Brain microvascular endothelial cell (primary cell): ENCODE measurements at regions not wholly inside any gene's neighbourhood (a gene's known extent, or its start where the extent isn't known, plus 50 kb on each side); places are given as distances from the start of the nearest gene placed in this dataset.
A peak's percentile ranks its signal among the peaks of the same experiment; 100 is the strongest.

Experiments
- DNase-seq: peaks from one replicate; pipeline ENCODE4 v3.0.0-alpha.2; 2020
- H3K27ac ChIP-seq: fragments of 250-450 bp; sonication (Bioruptor Pico); 2 replicates; pipeline ENCODE4 v1.5.1; 2020; ENCODE audit warnings: mild to moderate bottlenecking, moderate library complexity
- H3K27me3 ChIP-seq: fragments of 250-450 bp; sonication (Bioruptor Pico); replicated peaks from 2 replicates; pipeline ENCODE4 v1.5.1; 2020; ENCODE audit warnings: mild to moderate bottlenecking
- H3K36me3 ChIP-seq: fragments of 250-450 bp; sonication (Bioruptor Pico); replicated peaks from 2 replicates; pipeline ENCODE4 v1.5.1; 2020; ENCODE audit warnings: mild to moderate bottlenecking
- H3K4me3 ChIP-seq: 2 replicates; pipeline ENCODE4 v1.5.1; 2011; ENCODE audit warnings: low read depth, mild to moderate bottlenecking, control low read depth, low read length, moderate library complexity
- in situ Hi-C: cut with HindIII; loops from 2 replicates; pipeline ENCODE4 v1.10.0; 2017; ENCODE audit warnings: low sequenced_read_pairs, low pct_ligation_motif_present
- TF ChIP-seq, protein P1 (sequence below): IDR thresholded peaks from 2 replicates; pipeline ENCODE4 v1.5.1; 2011; ENCODE audit warnings: low read depth, mild to moderate bottlenecking, moderate library complexity, low read length, control low read depth, inconsistent platforms; ENCODE audit errors: missing control alignments

DNA sequence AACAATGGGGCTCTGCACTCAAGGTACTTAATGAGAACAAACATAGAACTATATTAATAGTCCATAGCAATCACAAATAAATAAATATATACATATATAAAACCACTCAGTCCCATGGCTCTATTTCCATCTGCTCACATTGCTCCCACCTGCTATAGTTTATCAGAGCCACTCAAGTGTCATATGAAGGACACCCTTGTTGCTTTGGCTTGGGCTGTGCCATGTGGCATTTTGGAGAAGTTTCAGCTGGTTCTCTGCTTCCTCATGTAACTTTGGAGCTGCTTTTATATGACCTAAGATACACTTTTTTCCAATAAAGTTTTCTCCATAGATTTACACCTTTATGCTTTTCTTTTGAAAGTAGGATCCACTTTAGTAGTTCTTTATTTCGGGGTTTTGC, 126.4 kb downstream of the KCNJ2 start:
- no peak for DNase-seq
- H3K36me3 ChIP-seq, result no peaks in the 10 kb centered on the region
- in situ Hi-C loops, result no loop called here
- TF ChIP-seq, protein P1, sequence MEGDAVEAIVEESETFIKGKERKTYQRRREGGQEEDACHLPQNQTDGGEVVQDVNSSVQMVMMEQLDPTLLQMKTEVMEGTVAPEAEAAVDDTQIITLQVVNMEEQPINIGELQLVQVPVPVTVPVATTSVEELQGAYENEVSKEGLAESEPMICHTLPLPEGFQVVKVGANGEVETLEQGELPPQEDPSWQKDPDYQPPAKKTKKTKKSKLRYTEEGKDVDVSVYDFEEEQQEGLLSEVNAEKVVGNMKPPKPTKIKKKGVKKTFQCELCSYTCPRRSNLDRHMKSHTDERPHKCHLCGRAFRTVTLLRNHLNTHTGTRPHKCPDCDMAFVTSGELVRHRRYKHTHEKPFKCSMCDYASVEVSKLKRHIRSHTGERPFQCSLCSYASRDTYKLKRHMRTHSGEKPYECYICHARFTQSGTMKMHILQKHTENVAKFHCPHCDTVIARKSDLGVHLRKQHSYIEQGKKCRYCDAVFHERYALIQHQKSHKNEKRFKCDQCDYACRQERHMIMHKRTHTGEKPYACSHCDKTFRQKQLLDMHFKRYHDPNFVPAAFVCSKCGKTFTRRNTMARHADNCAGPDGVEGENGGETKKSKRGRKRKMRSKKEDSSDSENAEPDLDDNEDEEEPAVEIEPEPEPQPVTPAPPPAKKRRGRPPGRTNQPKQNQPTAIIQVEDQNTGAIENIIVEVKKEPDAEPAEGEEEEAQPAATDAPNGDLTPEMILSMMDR, result no peak
- H3K27ac ChIP-seq, result no peak overlapping the region
- no peaks in the 10 kb centered on the region for H3K27me3 ChIP-seq
- no peak overlapping the region for H3K4me3 ChIP-seq

GRCh38 chr17:70296456-70296855, 127.1 kb downstream of the KCNJ2 start:
- no peak for DNase-seq
- no peaks in the 10 kb centered on the region for H3K27me3 ChIP-seq
- H3K27ac ChIP-seq, result no peak overlapping the region
- H3K4me3 ChIP-seq, result no peak overlapping the region
- TF ChIP-seq, protein P1, result no peak
- in situ Hi-C loops, result no loop called here
- H3K36me3 ChIP-seq, result no peaks in the 10 kb centered on the region

DNA sequence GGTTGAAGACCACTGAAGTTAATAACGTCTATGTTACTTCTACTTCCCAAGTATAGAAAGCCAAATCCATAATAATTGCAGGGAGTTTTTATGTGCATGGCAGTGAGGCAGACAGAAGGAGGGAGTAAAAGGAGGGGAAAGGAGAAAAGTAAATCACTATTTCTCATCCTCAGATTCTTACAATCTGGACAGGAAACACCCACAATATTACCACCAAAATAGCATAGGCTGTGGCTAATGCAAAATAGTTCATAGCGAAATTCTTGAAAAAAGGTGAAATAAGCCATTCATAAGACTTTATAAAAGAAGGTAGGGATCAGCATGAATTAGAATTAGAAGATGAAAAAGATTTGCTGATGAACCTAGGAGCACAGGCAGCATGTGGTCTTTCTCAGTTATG, 128.1 kb downstream of the KCNJ2 start:
- Histone ChIP-seq H3K4me3 (no peak overlapping the region), H3K27me3 (no peaks in the 10 kb centered on the region), H3K36me3 (no peaks in the 10 kb centered on the region), H3K27ac (no peak overlapping the region)
- TF ChIP-seq, protein P1, result no peak
- in situ Hi-C loops, result no loop called here
- DNase-seq, result no peak

DNA sequence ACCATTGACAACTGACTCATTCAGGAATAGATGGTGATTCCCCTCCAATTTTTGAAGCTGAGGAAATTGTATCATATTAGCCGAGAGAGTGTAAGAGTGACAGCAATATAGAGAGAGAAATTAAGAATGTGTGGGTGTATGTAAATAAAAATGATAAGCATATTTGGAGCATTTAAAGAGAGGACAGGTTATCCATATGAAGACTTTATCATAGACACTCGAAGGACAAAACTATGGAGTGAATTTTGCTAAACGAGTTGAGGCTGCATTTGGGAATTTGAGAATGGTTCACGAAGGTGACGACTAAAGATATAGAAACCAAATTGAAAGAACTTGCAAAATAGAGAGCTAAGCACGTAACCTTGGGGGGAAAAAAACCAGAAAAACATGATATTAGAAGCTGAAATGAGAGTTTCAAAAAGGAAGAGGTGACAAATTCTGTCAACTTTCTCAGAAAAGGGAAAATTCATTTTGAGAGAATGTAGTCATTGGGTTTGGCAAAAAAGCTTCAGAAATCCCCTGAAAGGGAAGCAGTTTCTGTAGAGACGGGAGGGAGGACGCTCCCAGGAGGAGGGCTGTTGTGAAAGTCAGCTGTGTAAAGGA, 129.7 kb downstream of the KCNJ2 start:
- H3K36me3 ChIP-seq, result no peaks in the 10 kb centered on the region
- no peaks in the 10 kb centered on the region for H3K27me3 ChIP-seq
- DNase-seq, result no peak
- H3K27ac ChIP-seq, result no peak overlapping the region
- H3K4me3 ChIP-seq, result no peak overlapping the region
- TF ChIP-seq, protein P1, result no peak
- in situ Hi-C loops, result no loop called here

DNA sequence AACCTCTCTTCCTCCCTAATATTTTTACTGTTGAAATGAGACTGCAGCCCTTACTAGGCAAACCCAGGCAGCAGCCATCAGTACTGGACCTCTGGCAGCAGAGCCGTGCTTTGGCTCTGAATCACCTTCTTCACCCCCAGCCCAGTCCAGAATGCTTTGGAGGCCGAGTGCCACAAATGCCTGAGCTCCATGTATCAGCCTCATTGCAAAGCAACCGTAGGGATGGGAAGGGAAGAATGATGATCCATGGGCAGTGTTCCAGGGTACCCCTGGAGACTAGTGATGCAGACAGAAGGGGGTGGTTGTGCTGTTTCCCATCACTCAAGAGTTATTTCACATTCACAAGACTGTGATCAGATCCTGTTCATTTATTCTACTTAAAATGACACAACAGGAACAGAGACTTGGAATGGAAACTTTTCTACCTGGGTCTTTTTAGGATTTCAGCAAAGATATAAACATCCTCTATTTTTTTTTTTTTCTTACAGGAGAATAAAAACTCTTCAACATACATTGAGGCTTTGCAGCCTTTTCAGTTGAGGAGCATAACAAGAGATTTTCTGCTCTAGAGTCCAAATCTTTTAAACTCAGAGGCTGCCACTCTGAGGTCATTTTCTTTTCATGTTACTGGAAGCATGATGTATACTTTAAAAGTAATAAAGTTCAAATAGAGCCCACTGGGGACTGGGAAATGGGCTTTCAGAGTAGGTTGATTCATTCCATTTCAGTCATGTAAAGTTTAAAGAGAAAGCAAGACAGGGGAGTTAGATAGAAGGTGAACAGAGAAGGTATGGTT, 138.3 kb downstream of the KCNJ2 start:
- Histone ChIP-seq H3K27me3 (no peaks in the 10 kb centered on the region), H3K27ac (no peak overlapping the region), H3K4me3 (no peak overlapping the region), H3K36me3 (no peaks in the 10 kb centered on the region)
- in situ Hi-C loops, result no loop called here
- TF ChIP-seq, protein P1, result no peak
- DNase-seq, result peak; percentile 4
